ENCODE measurements at regions not wholly inside any gene's neighbourhood (a gene's known extent, or its start where the extent isn't known, plus 50 kb on each side); places are given as distances from the start of the nearest gene placed in this dataset.

GRCh38 chr3:157837336-157837735 lies 268.9 kb downstream of the SHOX2 start:
- TF ChIP-seq EP300 (IDR thresholded peaks at IDR 0.05) (no peak), POLR2A (IDR thresholded peaks at IDR 0.05) (no peak), CTCF (IDR thresholded peaks at IDR 0.05) (no peak)

All from gastroesophageal sphincter (tissue), 3 donors.